Cardiac fibroblast (primary cell): ENCODE measurements at regions not wholly inside any gene's neighbourhood (a gene's known extent, or its start where the extent isn't known, plus 50 kb on each side); places are given as distances from the start of the nearest gene placed in this dataset.

Experiments
- DNase-seq, 2 donors: peaks; one replicate each; pipeline versions ENCODE4 v3.0.0 to v3.0.0-alpha.2; 2010; ENCODE audit warnings: low read depth in 2 of 2
- H3K4me3 ChIP-seq, 2 donors: replicated peaks in 1 of 2; 1 replicate in 1 of 2; 2 replicates in 1 of 2; pipeline ENCODE4 v1.5.1; 2011; ENCODE audit warnings: low read depth in 2 of 2, low read length in 2 of 2, mild to moderate bottlenecking in 2 of 2, moderate library complexity in 1 of 2
- TF ChIP-seq, protein P1 (sequence below): IDR thresholded peaks from one replicate; pipeline ENCODE4 v1.5.1; 2011; ENCODE audit warnings: low read depth, mild to moderate bottlenecking, low read length, inconsistent platforms

DNA sequence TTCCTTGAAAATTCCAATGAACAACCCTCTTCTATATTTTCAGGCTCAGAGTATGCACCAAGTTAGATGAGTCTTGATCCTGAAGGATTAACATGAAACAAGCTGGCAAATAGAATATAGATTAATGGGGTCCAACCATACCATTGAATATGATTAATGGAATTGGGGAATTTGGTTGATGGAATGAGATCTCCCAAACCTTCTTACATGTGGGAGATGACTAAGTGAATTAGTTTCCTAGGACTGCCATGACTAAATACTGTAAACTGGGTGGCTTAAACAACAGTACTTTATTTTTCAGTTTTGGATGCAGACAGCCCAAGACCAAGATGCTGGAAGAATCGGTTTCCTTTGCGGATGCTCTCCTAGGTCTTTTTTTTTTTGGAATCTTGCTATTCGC lies 347.0 kb downstream of the QKI start:
- DNase-seq = no peak
- TF ChIP-seq, protein P1, sequence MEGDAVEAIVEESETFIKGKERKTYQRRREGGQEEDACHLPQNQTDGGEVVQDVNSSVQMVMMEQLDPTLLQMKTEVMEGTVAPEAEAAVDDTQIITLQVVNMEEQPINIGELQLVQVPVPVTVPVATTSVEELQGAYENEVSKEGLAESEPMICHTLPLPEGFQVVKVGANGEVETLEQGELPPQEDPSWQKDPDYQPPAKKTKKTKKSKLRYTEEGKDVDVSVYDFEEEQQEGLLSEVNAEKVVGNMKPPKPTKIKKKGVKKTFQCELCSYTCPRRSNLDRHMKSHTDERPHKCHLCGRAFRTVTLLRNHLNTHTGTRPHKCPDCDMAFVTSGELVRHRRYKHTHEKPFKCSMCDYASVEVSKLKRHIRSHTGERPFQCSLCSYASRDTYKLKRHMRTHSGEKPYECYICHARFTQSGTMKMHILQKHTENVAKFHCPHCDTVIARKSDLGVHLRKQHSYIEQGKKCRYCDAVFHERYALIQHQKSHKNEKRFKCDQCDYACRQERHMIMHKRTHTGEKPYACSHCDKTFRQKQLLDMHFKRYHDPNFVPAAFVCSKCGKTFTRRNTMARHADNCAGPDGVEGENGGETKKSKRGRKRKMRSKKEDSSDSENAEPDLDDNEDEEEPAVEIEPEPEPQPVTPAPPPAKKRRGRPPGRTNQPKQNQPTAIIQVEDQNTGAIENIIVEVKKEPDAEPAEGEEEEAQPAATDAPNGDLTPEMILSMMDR = no peak
- no peak overlapping the region for H3K4me3 ChIP-seq

DNA sequence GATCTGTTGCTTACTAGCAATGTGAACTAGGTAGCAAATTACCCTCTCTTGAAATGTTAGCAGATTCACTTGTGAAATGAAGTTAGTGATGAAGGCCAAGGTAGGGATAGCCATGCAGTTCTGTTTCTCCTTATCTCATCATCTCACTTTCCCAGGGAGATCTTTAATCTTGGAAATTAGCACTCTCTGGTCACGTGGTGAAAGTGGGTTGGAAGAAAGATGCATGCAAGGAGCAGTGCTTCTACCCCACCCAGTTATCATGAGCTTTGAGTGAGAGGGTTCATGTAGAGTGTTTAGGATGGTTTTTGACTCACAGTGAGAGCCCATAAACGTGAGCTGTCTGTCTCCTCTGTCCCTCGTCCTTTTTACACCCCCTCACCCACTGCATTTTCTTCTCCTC lies 346.3 kb downstream of the QKI start:
- no peak for DNase-seq

DNA sequence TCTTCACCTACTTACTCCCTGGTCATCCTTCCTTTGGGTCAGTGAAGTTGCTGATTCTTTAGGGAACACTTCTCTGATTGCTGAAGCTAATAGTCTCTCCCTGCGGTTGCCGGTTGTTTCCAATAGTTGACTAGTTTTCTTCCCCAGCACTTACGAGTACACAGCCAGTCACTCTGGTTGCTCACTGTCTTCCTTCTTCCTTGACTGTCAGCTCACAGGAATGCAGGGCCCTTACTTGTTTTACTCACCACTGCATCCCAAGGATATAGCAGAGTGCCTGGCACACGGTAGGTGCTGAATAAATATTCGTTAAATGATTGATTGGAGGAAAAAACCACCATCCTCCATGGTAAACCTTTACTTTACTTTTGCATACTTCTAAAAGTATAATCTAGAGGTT lies 345.0 kb downstream of the QKI start:
- no peak overlapping the region for H3K4me3 ChIP-seq
- TF ChIP-seq, protein P1 = no peak
- no peak for DNase-seq

More for the DNA sequence above, 346.3 kb downstream of the QKI start:
- TF ChIP-seq, protein P1 = no peak
- H3K4me3 ChIP-seq = no peak overlapping the region

DNA sequence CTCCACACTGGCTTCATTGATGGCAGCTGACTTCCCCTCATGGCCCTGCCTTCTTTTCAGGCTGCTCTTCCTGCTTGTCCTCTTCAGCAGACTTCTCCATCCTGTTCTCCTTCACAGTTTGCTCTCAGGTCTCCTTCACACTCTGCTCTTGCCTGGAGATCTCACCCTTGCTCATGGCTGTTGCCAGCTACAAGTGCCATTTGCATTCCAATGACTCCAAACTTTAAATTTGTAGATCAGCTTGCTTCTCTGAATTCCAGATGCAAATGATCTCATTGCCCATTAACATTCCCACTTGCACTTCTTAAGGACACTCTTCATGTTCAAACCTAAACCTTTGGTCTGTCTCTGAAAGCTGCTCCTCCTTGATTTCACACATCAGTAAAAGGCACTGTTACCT lies 343.0 kb downstream of the QKI start:
- no peak for DNase-seq
- no peak overlapping the region for H3K4me3 ChIP-seq
- TF ChIP-seq, protein P1 = no peak

DNA sequence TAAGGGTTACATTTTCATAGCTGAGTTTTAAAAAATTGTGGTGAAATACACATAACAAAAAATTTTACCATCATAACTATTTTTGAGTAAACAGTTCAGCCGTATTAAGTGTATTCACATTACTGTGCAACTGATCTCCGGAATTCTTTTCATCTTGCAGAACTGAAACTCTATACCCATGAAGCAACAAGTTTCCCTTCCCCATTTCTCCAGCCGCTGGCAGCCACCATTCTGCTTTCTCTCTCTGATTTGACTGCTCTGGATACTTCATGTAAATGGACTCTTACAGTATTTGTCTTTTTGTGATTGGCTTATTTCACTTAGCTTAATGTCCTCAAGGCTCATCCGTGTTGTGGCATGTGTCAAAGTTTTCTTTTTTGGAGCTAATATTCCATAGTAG lies 341.6 kb downstream of the QKI start:
- no peak overlapping the region for H3K4me3 ChIP-seq
- TF ChIP-seq, protein P1 = no peak
- DNase-seq = no peak

DNA sequence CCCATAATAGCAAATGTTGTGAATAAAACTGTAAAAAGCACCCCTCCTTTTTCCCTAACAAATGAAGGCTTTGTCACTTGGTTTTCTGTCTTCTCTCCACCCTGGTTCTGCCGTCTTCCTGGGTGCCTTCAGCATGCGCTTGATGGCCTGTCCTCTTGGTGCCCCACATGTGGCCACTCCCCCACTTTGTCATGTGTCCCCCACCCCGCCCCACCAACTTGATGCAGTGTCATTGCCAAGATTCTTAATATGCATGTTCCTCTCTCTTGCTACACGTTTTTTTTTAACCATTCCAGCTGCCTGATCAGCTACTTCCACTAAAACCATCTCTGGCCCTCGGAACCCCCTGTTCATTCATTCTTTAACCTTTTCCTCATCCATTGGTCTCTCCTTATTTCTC lies 340.3 kb downstream of the QKI start:
- no peak for DNase-seq
- TF ChIP-seq, protein P1 = no peak

DNA sequence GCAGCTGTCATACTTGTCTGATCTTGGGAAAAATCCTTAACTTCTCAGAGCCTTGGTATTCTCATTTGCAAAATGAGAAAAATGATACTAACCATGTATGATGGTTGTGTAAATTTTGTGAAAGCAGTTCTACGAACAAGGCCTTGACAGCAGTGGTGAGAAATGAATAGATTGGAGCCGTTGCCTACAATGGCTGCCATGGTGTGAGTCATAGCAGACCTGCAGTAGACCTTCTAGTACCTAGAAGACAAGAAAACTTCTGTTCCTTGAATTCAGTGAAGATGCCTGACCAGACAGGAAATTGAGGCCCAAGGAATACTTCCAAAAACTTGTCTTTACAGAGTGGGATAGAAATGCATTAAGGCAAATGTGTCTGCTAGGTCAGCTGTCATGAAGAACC lies 338.9 kb downstream of the QKI start:
- no peak for DNase-seq
- TF ChIP-seq, protein P1 = no peak
- no peak overlapping the region for H3K4me3 ChIP-seq

More for the DNA sequence above, 340.3 kb downstream of the QKI start:
- H3K4me3 ChIP-seq = no peak overlapping the region
